GM18951 (cell line): ENCODE measurements at regions not wholly inside any gene's neighbourhood (a gene's known extent, or its start where the extent isn't known, plus 50 kb on each side); places are given as distances from the start of the nearest gene placed in this dataset.

Source experiments
- POLR2A ChIP-seq: IDR thresholded peaks from 4 replicates; pipeline ENCODE4 v1.6.1; 2011; ENCODE audit warnings: mild to moderate bottlenecking; ENCODE audit not compliant: insufficient read length, insufficient read depth; ENCODE audit errors: extremely low read depth
- in situ Hi-C: fragments of 300-500 bp; cut with MboI; formaldehyde crosslinking; loops from one replicate; pipeline ENCODE4 v1.12.0; 2022; ENCODE audit warnings: low sequenced_read_pairs, mixed read lengths, inconsistent platforms; ENCODE audit not compliant: unreplicated experiment

DNA sequence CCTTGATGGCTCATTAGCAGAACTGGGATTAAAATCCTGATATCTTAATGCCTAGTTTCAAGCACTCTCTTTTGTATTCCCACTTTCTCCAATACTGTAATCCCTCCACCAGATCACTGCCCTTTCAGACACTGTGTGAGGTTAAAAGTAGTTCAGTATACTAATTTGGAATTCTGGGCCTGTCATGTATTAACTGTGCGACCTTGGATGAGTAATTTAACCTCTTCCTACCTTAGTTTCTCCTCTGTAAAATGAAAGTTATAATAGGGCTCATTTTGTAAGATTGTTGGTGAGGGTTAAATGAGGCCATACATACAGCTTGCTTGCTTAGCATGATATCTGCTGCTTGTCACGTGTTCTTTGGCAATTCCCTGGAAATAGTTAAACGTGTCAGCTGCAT lies 207.3 kb upstream of the HS3ST1 start:
- in situ Hi-C loops, result no loop called here
- TF ChIP-seq POLR2A, result no peak

- TF ChIP-seq POLR2A, result no peak
- in situ Hi-C loops, result no loop called here
Observed at GRCh38 chr4:11635342-11635741, 206.6 kb upstream of the HS3ST1 start.

DNA sequence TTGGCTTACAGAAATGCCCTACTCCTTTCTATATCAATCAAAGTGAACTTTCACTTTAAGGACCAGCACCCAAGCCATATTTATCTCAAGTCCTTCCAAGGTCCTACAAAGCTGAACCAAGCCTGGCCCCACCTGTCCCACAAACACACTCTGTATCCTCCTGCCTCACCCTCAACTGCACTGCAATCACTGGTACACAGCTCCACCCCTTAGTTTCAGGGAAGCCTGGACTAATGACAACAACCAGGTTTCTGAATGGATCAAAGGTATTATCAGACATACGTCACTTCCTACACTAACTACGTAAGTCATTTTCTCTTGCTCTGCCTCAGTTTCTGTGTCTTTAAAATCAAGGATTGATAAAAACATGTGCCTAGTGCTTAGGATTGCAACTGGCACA lies 205.6 kb upstream of the HS3ST1 start:
- in situ Hi-C loops, result no loop called here
- TF ChIP-seq POLR2A, result no peak

- TF ChIP-seq POLR2A, result no peak
- in situ Hi-C loops, result no loop called here
Observed at GRCh38 chr4:11633430-11633829, 204.7 kb upstream of the HS3ST1 start.

GRCh38 chr4:11632483-11632882 lies 203.8 kb upstream of the HS3ST1 start:
- in situ Hi-C loops, result no loop called here
- no peak for TF ChIP-seq POLR2A

GRCh38 chr4:11632025-11632424 lies 203.3 kb upstream of the HS3ST1 start:
- in situ Hi-C loops, result no loop called here
- no peak for TF ChIP-seq POLR2A

DNA sequence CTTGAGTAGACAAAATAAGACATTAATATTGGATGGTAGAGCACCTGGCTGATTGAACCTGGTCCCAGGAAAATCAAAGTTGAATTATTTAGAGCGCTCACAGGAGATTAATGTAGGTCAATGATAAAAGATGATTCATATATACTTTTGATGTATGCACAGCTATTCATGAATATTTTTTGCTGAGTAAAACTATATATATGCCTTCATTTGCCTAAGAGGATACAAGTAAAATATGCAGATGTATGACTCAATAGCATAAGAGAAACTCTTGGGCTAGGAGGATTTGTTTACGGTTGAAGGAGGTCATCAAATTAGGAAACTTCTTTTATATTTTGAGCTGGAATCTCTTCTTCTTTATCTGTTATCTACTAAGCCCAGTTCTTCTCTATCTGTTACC lies 202.7 kb upstream of the HS3ST1 start:
- in situ Hi-C loops, result no loop called here
- no peak for TF ChIP-seq POLR2A

GRCh38 chr4:11628093-11628725 lies 199.5 kb upstream of the HS3ST1 start:
- in situ Hi-C loops, result no loop called here
- no peak for TF ChIP-seq POLR2A

DNA sequence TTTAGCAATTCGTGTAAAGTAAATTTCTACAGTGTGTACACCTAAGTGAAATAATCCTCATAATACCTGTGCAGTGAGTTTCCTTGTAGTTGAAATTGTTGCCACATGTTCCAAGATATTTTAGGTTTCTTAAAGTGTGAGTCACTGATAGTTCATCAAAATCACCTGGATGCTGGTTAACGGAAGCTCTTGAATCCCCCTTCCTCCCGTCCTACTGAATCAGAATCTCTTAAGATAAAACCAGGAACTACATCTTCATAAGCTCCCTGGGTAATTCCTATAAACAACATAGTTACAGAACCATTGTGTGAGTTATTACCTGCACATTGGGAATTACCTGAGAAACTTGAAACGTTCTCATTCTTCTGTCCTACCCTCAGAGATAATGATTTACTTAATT lies 197.4 kb upstream of the HS3ST1 start:
- TF ChIP-seq POLR2A, result no peak
- in situ Hi-C loops, result no loop called here

DNA sequence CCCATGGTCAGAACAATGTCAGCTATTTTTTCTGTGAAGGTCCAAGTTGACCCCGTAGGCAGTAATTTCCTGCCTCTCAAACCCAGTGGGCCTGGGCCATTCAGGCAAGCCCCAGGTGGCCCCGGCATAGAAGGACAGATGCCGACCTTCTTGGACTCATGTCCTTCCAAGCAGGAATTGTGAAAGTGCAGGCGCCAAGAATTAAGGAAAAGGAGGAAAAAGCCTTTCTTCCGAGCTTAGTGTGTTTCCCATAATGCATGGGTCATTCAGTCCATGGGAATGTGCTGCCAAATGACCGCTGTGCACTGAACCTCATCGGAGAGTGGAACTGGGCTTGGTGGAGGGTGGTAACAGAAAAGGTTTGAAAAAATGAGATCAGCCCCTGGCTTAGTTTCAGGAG lies 196.5 kb upstream of the HS3ST1 start:
- in situ Hi-C loops, result no loop called here

GRCh38 chr4:11624370-11624769 lies 195.7 kb upstream of the HS3ST1 start:
- TF ChIP-seq POLR2A, result no peak
- in situ Hi-C loops, result no loop called here

More for the DNA sequence above, 196.5 kb upstream of the HS3ST1 start:
- TF ChIP-seq POLR2A, result no peak

DNA sequence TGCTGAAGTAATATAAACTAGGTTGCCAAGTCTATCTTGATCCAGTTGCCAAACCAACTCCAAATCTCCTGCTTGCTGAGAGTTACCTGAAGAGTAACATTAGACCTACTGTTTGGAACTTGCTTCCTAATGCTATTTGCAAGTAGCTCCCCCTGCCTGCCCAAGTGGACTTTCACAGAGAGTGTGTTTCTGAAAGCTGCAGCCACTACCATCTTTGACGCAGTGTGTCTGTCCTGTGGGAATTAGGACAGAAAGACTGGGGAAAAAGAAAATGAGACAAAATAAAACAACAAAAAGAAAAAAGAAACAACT lies 195.0 kb upstream of the HS3ST1 start:
- in situ Hi-C loops, result no loop called here
- no peak for TF ChIP-seq POLR2A

- no peak for TF ChIP-seq POLR2A
- in situ Hi-C loops, result no loop called here
Observed at GRCh38 chr4:11622961-11623725, 194.4 kb upstream of the HS3ST1 start.

GRCh38 chr4:11620861-11621260 lies 192.2 kb upstream of the HS3ST1 start:
- in situ Hi-C loops, result no loop called here
- no peak for TF ChIP-seq POLR2A

- in situ Hi-C loops, result no loop called here
- TF ChIP-seq POLR2A, result no peak
Observed at GRCh38 chr4:11618666-11619282, 190.1 kb upstream of the HS3ST1 start.

GRCh38 chr4:11616856-11617255 lies 188.2 kb upstream of the HS3ST1 start:
- in situ Hi-C loops, result no loop called here
- TF ChIP-seq POLR2A, result no peak
